Endothelial cell of umbilical vein (primary cell): ENCODE measurements at regions not wholly inside any gene's neighbourhood (a gene's known extent, or its start where the extent isn't known, plus 50 kb on each side); places are given as distances from the start of the nearest gene placed in this dataset.

Experiments used
- BruUV-seq: library from RNA; stranded (reverse); fragments of 400-500 nt; replicated peaks from 2 replicates; lab custom pipeline; 2021; lab: Mats Ljungman, UMichigan
- CTCF ChIA-PET: fragments of 300-600, 350-600 bp; sonication (Branson Sonifier 250); formaldehyde crosslinking; loops from one replicate; lab custom pipeline; 2021; ENCODE audit warnings: antibody characterized with exemption, inconsistent platforms; lab: Charles Lee
- POLR2A ChIA-PET: fragments of 300-600, 350-600 bp; sonication (Branson Sonifier 250); formaldehyde crosslinking; loops from one replicate; lab custom pipeline; 2021; ENCODE audit warnings: antibody characterized with exemption, inconsistent platforms; lab: Charles Lee
- DNase-seq: peaks from one replicate; pipeline ENCODE4 v3.0.0-alpha.2; 2011; ENCODE audit warnings: low read depth, low spot score
- FAIRE-seq: peaks from 2 replicates; lab custom pipeline; 2011; peaks lifted over from hg19 to GRCh38; lab: Jason Lieb, UNC
- H2AFZ ChIP-seq: 2 replicates; pipeline ENCODE4 v1.6.0; 2012; ENCODE audit warnings: low read depth, low read length, control low read depth, inconsistent platforms
- H3K27ac ChIP-seq: 2 replicates; pipeline ENCODE4 v1.5.1; 2011; ENCODE audit warnings: low read depth, mild to moderate bottlenecking, control low read depth, low read length, moderate library complexity; ENCODE audit not compliant: insufficient read depth
- H3K27me3 ChIP-seq, 2 experiments: 2 replicates each; pipeline versions ENCODE4 v1.6.0 to v1.6.1; 2011; ENCODE audit warnings: low read length in 2 of 2, mixed read lengths in 1 of 2; ENCODE audit not compliant: control insufficient read depth in 2 of 2, insufficient read depth in 2 of 2
- H3K36me3 ChIP-seq, 2 experiments: 2 replicates in 1 of 2; 3 replicates in 1 of 2; pipeline ENCODE4 v1.5.1; 2011; ENCODE audit warnings: low read length in 2 of 2, mild to moderate bottlenecking in 1 of 2, moderate library complexity in 1 of 2; ENCODE audit not compliant: control insufficient read depth in 2 of 2, insufficient read depth in 2 of 2; ENCODE audit errors: extremely low read depth in 1 of 2
- H3K4me1 ChIP-seq: 3 replicates; pipeline ENCODE4 v1.5.1; 2011; ENCODE audit warnings: mild to moderate bottlenecking, low read length; ENCODE audit not compliant: control insufficient read depth, insufficient read depth; ENCODE audit errors: extremely low read depth
- H3K4me2 ChIP-seq: 2 replicates; pipeline ENCODE4 v1.6.1; 2011; ENCODE audit warnings: low read length, control low read depth, mixed read lengths; ENCODE audit not compliant: insufficient read depth
- H3K4me3 ChIP-seq, 3 experiments: fragments of 200-600 bp in 1 of 3; sonication (generic), shearing (Covaris generic) in 1 of 3; replicated peaks in 1 of 3; 2 replicates each; pipeline ENCODE4 v1.5.1; 2011 to 2016; ENCODE audit warnings: control low read depth in 3 of 3, low read length in 3 of 3, mild to moderate bottlenecking in 2 of 3, inconsistent platforms in 1 of 3, low read depth in 1 of 3, moderate library complexity in 1 of 3; ENCODE audit not compliant: insufficient read depth in 1 of 3
- H3K79me2 ChIP-seq: 2 replicates; pipeline ENCODE4 v1.6.0; 2012; ENCODE audit warnings: low read length, inconsistent platforms; ENCODE audit not compliant: control insufficient read depth, insufficient read depth
- H3K9ac ChIP-seq: replicated peaks from 2 replicates; pipeline ENCODE3; 2011; ENCODE audit warnings: low read length, control low read depth; ENCODE audit not compliant: insufficient read depth; ENCODE audit errors: extremely low read depth
- H3K9me1 ChIP-seq: replicated peaks from 3 replicates; pipeline ENCODE4 v1.6.0; 2011; ENCODE audit warnings: mild to moderate bottlenecking, low read length; ENCODE audit not compliant: control insufficient read depth, insufficient read depth; ENCODE audit errors: extremely low read depth
- H3K9me3 ChIP-seq: replicated peaks from 2 replicates; pipeline ENCODE4 v1.5.1; 2012; ENCODE audit warnings: low read length, inconsistent platforms; ENCODE audit not compliant: control insufficient read depth, insufficient read depth
- H4K20me1 ChIP-seq: replicated peaks from 2 replicates; pipeline ENCODE3; 2011; ENCODE audit warnings: mild to moderate bottlenecking, low read length; ENCODE audit not compliant: control insufficient read depth, insufficient read depth; ENCODE audit errors: extremely low read depth
- EZH2 ChIP-seq: IDR thresholded peaks from 2 replicates; pipeline ENCODE4 v1.6.1; 2012; ENCODE audit warnings: borderline replicate concordance, low read depth, mild to moderate bottlenecking, moderate library complexity, low read length, inconsistent platforms; ENCODE audit not compliant: severe bottlenecking
- FOS ChIP-seq: IDR thresholded peaks from 2 replicates; pipeline ENCODE4 v1.6.1; 2011; ENCODE audit warnings: mild to moderate bottlenecking, low read length, moderate library complexity, borderline replicate concordance; ENCODE audit not compliant: insufficient read depth
- GATA2 ChIP-seq: IDR thresholded peaks from 2 replicates; pipeline ENCODE4 v1.7.0; 2011; ENCODE audit warnings: low read depth, mild to moderate bottlenecking, moderate library complexity, mixed read lengths, low read length; ENCODE audit not compliant: insufficient read length, insufficient read depth
- JUN ChIP-seq: IDR thresholded peaks from 2 replicates; pipeline ENCODE4 v1.6.1; 2011; ENCODE audit warnings: borderline replicate concordance, low read depth; ENCODE audit not compliant: insufficient read length, insufficient read depth
- MYC ChIP-seq: IDR thresholded peaks from one replicate; pipeline ENCODE4 v1.6.1; 2011; ENCODE audit warnings: mild to moderate bottlenecking, low read depth, low read length
- POLR2A ChIP-seq: IDR thresholded peaks from 2 replicates; pipeline ENCODE4 v1.6.1; 2012; ENCODE audit warnings: low read depth, mild to moderate bottlenecking, control low read depth, low read length
- POLR2AphosphoS5 ChIP-seq: IDR thresholded peaks from 2 replicates; pipeline ENCODE4 v1.6.1; 2012; ENCODE audit warnings: low read depth, mild to moderate bottlenecking, control low read depth, low read length, moderate library complexity; ENCODE audit not compliant: insufficient read depth
- dilution Hi-C: fragments of 300-500 bp; cut with MboI; formaldehyde crosslinking; loops from one replicate; pipeline ENCODE4 v1.15.0; 2019; ENCODE audit warnings: low sequenced_read_pairs; ENCODE audit not compliant: extremely low pct_ligation_motif_present
- intact Hi-C: fragments of 100-400 bp; cut with micrococcal nuclease; formaldehyde crosslinking; loops from one replicate; pipeline ENCODE4 v1.10.0; 2022
- TF ChIP-seq, protein P1 (sequence below): IDR thresholded peaks from 2 replicates; pipeline ENCODE4 v1.6.1; 2011; ENCODE audit not compliant: insufficient read depth, insufficient read length

DNA sequence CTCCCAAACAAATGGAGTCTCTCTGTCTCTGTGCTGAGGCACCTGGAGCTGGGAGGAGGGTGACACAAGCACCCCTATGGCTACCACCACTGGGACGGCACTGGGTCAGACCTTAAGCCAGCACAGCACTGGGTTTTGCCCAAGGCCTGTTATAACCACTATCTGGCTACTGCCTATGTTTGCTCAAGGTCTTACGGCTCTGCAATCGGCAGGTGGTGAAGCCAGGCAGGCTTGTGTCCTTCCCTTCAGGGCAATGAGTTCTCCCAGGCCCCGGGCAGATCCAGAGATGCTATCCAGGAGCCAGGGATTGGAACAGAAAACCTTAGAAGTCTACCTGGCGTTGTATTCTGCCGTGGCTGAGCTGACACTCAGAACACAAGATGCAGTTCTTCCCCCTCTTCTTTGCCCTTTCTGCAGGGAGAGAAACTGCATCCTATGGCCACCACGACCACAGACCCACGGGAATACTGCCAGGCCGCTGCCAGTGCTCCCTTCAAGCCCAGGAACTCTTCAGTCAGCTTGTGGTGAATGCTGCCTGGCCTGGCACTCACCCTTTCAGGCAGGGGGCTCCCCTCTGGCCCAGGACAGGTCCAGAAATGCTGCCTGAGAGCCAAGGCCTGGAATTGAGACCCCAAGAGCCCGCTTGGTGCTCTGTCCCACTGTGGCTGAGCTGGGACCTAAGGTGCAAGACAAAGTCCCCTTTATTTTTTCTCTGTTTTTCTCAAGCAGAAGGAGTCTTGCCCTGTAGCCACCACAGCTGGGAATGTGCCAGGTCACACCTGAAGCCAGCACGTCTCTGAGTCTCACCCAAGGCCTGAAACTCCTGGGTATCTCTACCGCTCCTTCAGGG, 67.0 kb upstream of the FRMD1 start:
- CTCF ChIA-PET: no interaction called here
- FAIRE-seq (no peak), DNase-seq (no peak)
- H3K4me1 ChIP-seq: no peaks in the 10 kb centered on the region
- no peak overlapping the region for H2AFZ ChIP-seq
- H3K79me2 ChIP-seq: no peaks in the 10 kb centered on the region
- no peaks in the 10 kb centered on the region for H3K36me3 ChIP-seq
- no TSS peak for BruUV-seq
- dilution Hi-C loops: no loop called here
- H3K4me3 ChIP-seq: no peak overlapping the region
- H3K27ac ChIP-seq: no peak overlapping the region
- H3K9me3 ChIP-seq: no peaks in the 10 kb centered on the region
- no peak overlapping the region for H3K9ac ChIP-seq
- H4K20me1 ChIP-seq: no peaks in the 10 kb centered on the region
- H3K9me1 ChIP-seq: no peaks in the 10 kb centered on the region
- intact Hi-C loops: no loop called here
- no peak for TF ChIP-seq MYC
- no peak overlapping the region for H3K4me2 ChIP-seq
- POLR2A ChIA-PET: no interaction called here
- H3K27me3 ChIP-seq: no peaks in the 10 kb centered on the region

DNA sequence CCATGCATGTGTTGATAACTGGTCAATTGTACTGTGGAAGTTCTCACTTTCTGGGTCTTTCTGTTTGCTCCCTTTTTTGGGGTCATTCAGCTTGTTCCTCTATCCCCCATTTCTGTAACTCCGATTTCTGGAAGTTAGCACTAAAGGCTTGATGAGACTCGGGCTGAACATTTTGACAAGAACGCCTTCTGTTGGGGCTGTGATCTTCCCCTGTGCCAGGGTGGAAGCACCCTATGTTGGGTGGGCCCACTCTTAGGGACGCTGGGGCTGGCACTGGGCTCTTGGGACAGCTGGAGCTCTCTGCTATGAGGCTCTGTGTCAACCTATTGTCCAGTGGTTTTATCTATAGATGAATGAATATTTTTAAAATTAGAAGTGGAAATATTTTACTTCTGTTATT, 60.1 kb upstream of the FRMD1 start:
- intact Hi-C loops (no loop called here), dilution Hi-C loops (no loop called here)
- H4K20me1 ChIP-seq: no peaks in the 10 kb centered on the region
- no peak overlapping the region for H3K4me2 ChIP-seq
- DNase-seq: no peak
- ChIA-PET POLR2A (no interaction called here), CTCF (no interaction called here)
- H3K4me1 ChIP-seq: no peaks in the 10 kb centered on the region
- TF ChIP-seq EZH2: no peak
- no peak for TF ChIP-seq JUN
- no peak for TF ChIP-seq MYC
- no peak for TF ChIP-seq FOS
- TF ChIP-seq GATA2: no peak
- TF ChIP-seq, protein P1, sequence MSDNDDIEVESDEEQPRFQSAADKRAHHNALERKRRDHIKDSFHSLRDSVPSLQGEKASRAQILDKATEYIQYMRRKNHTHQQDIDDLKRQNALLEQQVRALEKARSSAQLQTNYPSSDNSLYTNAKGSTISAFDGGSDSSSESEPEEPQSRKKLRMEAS: no peak
- TF ChIP-seq POLR2AphosphoS5: no peak
- no peak for TF ChIP-seq POLR2A
- no peak overlapping the region for H3K4me3 ChIP-seq
- H3K9me1 ChIP-seq: no peaks in the 10 kb centered on the region
- H3K27me3 ChIP-seq: no peaks in the 10 kb centered on the region
- H3K79me2 ChIP-seq: no peaks in the 10 kb centered on the region
- no peak overlapping the region for H3K9ac ChIP-seq
- no peak overlapping the region for H3K27ac ChIP-seq
- no TSS peak for BruUV-seq
- H2AFZ ChIP-seq: no peak overlapping the region
- no peak for FAIRE-seq
- H3K36me3 ChIP-seq: no peaks in the 10 kb centered on the region
- no peaks in the 10 kb centered on the region for H3K9me3 ChIP-seq
